HK-2 (cell line): ENCODE measurements at regions not wholly inside any gene's neighbourhood (a gene's known extent, or its start where the extent isn't known, plus 50 kb on each side); places are given as distances from the start of the nearest gene placed in this dataset.
"Not testable (repeated sequence)": the region's sequence is repeated elsewhere in the genome, so short reads cannot be mapped to it uniquely, and the experiment has no call there.

Experiments used
- DNase-seq: peaks from one replicate; pipeline ENCODE4 v3.0.0-alpha.2; 2018; ENCODE audit not compliant: unreplicated experiment

DNA sequence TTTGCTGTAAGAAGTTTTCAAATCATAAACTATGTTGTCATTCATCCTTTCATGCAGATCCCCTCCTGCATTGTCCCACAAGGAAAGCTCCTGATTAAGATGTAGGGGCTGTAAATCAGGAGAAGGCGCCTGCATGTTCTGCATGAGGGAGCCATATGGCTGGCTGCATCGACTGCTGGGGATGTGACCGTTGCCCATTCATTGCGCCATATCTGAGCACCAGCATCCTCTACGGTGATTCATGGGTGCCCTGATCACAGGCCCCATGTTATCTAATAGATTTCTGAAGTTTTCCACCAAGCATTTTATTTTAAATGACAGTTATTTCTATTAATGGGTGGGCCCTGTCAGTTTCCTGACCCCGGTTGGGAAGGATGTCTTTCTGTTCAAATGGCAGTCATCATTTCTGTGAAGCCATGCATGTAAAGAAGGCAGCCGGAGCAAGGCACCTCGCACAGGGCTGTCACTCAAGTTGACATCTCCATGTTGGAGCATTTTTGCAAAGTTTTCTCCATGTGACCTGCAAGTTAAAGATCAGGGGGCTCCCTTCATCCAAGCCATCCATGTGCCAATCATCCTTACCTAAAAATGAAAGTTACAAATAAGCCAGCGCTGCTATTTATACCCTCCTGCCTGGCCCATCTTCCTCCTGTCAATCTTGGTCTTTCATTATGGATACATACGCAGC lies 128.8 kb downstream of the TEX36 start:
- DNase-seq, result no peak

DNA sequence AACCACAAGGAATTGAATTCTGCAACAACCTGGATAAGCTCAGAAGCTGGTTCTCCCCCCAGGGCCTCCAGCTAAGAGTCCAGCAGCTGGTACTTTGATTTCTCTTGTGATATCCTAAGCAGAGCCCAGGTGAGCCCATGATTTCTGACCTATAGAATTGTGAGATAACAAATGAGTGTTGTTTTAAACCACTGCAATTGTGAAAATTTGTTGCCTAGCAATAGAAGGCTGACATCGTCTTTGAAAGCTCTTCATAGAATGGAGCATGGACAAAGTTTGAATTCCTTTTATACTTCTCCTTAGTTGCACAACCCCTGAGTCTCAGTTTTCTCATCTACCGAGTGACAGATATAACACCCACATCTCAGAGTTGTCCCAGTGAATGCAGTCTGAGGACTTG lies 129.9 kb downstream of the TEX36 start:
- DNase-seq, result no peak

DNA sequence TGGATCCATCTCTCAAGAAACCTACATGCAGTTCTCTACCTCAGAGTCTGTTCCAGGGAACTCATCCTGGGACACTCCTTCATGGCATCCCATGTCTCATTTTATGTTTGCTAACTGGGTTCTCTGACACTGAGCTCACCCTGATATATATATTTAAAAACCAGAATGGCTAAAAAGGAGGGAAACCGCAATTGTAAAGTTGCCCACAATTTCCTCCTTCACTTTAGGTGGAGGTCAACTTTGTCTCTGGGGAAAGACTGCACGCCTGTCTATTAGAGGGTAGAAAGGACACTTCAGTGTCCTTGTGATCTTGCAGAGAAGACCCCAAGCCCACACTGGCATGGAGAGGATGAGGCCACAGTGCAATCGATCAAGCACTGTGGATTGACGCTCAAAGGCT lies 131.7 kb downstream of the TEX36 start:
- DNase-seq, result no peak

DNA sequence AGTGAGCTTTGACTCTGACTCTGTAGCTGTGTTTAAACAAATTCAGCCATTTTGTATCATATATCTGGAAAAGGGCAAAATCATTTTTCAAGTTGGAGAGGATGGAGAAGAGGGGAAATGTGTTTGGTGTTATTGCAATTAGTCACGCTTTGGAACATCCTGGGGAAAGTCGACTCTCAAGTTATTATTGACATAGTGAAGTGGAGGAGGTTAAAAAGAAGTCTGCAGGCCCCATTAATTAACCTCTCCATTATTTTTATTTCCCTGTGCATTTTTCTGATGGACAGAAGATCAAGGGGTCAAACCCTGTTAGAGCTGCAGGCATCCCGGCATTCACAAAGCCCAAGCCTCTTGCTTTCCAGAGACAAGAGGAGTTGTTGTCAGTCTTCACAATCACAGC lies 132.6 kb downstream of the TEX36 start:
- no peak for DNase-seq

DNA sequence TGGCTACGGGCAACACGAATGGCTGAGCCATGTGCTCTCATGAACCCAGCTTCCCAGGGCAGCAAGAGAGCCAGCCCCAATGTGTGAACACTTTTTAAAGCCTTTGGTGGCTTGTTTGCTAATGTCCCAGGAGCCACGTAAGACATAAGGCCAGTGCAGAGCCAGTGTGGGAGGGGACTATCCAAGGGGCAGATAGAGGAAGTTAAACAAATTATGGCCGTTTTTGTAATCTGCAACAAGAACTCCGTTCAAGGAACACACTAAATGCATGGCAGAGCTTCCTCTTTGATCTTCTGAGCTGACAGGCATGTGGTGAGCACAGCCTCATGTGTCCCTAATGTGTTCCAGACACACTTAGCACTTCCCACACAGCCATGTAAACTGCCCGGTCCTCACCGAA lies 133.3 kb downstream of the TEX36 start:
- DNase-seq, result no peak

DNA sequence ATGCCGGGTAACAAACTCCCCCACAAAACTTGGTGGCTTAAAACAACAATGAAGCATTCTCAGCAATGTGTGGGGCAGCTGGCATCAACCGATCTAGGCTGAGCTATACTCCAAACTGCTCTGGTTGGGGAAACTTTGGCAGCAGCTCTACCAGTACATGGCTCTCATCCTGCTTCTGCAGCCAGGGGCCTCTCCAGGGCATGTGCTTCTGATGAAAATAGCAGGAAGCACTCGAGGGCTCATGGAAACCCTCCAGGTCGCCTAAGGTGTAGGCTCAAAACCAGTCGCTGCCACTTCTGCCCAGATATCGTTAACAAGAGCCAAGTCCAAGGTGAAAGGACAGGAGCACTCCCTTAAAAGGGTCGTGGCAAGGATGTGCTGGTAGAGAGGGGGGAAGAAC lies 134.1 kb downstream of the TEX36 start:
- DNase-seq, result no peak

DNA sequence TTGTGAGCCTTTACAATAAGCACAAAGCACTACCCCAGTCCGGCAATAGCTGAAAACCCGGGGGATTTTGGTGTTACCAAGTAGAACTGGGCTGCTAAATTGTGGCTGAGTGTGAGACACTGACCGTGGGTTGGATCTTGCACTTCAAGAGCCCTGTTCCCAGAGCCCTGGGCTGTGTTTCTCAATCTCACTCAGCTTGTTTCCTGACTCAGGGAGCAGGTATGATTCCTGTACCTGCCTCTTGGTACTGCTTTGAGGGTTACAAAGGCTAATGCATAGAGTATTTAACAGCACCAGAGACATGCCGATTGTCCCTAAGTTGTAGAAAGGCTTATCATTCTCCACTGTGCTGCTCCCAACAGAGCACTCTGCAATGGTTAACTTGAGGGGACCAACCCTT lies 134.6 kb downstream of the TEX36 start:
- DNase-seq, result no peak

DNA sequence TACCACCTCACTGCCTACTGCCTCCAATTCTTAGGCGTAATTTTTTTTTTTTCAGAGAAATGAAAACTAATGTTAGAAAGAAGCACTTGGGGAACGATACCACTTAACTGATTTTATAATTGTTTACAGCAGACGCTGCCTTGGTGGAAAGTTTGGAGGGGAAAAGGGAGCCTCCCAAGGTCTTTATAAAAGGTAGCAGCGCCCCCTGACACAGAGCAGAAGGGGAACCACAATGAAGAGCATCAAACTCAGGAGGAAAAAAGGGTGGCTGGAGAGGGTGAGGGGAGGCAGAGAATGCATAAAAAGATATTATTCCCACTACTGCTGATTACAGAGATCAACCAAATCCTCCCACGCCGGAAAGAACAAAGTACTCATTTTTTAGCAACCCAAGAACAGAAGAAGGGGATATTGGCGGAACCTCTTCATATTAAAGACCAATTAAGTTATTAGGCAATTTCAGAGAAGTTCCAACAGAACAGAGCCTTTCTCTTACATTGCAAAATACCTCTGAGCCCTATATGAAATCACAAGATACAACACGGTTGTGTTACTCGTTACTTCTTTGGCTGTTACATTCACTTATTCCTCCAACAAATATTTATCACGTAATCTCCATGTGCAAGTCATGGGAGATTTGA lies 135.8 kb downstream of the TEX36 start:
- no peak for DNase-seq

DNA sequence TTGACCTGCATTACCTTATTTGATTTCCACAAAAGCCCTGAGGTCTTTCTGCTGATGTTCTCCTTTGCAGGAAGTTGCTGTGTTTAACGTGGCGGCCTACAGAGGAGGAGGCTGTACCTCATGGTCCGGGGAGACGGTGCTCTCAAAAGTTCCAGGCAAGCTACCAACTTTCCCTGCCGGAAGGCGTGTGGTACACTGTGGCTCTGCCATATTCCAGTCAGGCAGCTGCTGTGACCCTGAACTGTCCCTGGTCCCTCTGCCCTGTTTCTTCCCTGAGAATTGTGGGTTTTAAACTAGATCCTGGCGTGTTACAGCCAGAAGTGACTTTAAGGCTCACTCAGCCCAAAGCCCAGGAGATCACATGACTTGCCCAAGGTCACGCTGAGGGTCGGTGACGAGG lies 139.2 kb downstream of the TEX36 start:
- no peak for DNase-seq

DNA sequence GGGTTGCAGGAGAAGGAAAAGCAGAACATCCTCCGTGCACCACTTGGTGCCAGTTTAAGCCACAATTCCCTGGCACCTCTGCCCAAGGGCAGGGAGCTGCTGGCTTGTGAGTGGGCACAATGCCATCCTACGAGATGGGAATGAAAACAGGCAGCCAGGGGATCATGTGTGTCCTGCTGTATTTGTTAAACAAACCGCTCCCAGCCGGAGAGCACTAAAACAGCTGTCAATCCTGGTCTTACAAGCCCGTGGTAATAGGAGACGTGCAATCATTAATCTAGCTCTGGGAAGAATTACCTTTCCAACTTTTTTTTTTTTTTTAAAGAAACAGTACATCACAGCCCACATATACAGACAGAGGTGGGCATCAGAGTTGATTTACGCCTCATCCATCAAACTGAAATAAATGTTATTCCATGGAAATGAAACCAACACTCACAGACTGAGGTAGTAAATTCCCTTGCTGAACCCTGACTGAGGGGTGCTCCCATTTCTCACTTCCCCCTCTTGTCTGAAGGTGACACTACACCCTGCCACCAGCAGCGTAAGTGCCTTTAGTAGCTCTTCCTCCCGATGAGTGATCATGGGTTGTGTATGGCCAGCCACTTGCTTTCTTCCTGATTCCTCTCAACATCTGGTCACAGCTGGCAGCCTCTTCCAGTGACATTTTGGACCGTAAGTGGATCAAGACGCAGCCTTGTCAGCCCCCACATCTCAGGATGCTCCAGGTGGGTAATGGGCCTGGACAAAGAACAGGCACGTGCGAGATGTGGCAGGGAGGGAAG lies 143.8 kb downstream of the TEX36 start:
- DNase-seq, result no peak

DNA sequence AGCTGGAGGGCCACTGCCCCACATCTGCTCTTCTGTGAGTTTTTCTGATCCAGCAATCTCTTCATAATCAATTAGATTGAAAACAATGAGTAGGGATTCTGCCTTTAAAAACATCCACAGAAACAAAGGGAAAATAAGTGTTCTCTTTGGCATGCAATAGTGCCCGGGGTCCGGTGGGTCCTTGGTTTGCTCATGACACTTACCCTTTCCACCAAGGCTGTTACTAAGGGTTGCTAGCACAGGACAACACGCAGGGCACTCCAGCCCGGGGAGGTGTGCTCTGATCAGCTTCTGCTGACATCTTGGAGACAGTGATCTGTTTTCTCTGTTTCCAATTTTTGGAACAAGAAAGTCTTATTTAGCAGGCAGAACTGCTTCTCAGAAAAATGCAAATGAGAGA lies 146.7 kb downstream of the TEX36 start:
- no peak for DNase-seq

DNA sequence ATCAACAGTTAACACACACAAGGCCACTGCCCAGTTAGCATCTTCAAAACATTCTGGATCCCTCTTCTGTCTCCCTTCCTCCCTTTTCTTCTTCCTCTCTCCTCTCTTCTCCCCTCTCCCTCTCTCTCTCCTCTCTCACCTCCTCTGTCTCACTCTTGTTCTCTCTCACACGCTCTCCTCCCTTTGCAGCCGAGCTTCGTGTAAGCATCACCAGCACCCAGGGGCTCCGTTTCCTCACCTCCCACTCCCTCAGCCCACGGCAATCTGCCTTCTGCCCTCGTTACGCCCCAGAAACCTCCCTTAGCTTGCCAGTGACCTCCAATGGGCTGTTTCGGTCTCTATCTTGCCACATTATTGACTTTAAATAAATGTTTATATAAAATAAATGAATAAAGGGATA lies 147.4 kb downstream of the TEX36 start:
- DNase-seq, result no peak

DNA sequence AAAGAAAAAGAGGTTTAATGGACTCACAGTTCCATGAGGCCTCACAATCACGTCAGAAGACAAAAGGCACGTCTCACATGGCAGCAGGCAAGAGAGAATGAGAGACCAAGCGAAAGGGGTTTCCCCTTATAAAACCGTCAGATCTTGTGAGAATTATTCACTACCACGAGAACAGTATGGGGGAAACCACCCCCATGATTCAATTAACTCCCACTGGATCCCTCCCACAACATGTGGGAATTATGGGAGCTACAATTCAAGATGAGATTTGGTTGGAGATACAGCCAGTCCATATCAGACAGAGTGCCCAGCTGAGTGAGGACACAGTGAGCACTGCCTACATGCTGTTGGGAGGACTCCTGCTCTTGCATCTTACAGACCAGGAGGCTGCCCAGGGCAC lies 148.4 kb downstream of the TEX36 start:
- no peak for DNase-seq

DNA sequence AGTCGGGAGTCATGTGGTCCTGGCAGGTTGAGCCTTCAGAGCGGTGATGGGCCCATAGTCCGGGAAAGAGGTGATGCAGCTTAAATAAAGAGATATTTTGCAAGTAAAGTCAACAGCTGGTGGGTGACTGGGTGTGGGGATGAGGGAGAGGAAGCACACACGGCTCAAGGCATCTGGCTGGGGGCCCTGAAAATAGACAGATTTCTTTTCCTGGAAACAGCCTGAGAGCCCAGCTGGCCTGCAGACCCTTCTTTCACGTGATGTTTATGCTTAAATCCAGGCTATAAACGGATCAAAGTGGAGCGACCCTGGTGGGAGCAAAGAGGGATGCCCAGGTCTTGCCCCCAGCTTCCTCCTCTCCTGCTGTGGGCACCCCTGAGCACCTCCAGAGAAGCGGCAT lies 149.1 kb downstream of the TEX36 start:
- DNase-seq, result no peak

DNA sequence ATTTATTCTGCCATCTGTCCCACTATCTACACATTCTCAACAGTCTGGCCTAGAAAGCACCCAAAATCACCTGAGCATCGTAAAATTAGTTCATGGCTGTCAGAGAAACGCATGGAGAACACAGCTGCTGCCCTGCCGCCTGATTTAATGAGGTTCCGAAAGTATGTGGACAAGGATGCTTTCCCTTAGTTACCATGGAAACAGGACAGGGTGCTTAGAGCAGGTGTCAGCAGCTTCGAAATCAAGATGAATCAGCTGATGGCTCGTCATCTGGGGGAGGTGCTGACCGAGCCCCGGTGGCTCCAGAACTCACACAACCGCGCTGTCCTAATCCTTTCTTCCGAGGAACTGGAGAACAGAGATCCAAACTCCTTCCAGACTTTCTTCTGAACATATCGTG lies 151.5 kb downstream of the TEX36 start:
- no peak for DNase-seq

DNA sequence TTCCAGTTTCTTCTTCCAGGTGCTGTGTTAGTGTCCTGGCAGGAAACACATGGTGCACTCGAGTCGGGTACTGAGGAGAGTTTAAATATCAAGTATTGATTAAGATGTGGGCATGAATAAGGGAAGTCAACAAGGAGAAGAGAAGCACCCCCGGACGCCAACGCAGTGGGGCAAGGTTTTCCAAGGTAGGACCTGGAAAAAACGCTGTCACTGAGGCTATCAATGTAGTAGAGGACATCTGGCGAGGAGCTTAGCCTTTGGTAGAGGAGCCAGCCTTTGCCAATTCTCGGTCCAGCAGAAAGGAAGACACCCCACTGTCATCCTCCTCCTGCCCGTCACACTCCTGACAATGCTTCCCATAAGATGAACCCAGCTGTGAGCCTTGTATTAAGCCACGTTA lies 159.6 kb downstream of the TEX36 start:
- no peak for DNase-seq

DNA sequence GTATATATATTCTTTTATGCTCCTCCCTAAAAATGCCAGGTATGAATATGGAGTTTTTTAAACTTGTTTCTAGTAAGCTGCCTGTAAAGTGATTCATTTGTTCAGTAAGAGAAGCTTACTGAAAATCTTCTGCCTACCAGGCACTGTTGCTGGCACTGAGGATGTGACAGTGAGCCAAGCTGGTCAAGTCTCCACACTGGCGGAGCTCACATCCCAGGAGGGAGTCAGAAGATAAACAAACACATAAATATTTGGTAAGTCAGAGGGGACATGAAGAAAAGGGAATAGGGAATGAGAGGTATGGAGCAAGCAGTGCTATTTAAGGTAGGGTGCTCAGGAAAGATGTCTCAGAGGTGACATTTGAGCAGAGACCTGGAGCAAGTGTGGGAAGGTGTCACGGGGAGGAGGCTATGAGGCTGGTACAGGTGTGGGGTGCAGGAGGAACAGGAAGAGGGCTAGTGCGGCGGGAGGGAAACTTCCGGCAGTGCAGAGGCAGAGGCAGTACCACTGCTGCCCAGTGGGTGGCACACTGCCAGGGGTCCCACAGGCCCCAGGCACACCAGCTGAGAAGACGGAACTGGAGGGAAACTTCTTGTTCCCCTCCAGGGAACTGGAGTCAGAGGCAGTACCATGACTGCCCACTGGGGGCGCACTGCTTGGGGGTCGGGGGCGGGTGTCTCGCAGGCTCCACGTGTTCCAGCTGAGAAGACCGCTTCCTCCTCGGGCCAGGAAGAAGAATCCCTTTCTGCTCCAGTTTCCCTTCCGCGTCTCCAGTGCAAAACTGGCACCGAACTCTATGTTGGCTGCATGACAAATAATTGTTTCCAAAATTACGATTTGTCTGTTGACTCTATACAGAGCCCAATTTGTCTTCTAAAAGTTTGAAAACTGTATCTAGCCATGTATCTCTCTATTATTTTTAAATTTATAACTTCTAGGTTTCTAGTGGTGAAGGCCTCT lies 161.0 kb downstream of the TEX36 start:
- peak; percentile 39 for DNase-seq

DNA sequence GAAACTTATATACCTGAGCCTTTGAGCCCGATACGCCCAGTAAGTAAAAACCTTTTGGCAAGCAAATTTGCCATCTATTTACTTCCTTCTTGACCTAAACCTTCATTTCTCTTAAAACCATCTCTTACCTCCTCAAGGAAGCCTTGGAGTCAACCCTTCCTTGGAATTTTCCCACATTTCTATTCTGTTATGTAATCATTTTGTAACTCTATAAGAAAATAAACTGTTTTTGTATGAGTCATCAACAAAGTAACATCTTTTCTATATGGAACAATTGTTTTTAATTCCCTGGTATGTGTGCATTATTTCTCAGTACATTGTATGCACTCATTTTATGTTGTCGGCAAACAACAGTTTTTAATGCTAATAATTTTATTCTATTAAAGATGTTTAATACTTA lies 162.0 kb downstream of the TEX36 start:
- DNase-seq, result no peak

DNA sequence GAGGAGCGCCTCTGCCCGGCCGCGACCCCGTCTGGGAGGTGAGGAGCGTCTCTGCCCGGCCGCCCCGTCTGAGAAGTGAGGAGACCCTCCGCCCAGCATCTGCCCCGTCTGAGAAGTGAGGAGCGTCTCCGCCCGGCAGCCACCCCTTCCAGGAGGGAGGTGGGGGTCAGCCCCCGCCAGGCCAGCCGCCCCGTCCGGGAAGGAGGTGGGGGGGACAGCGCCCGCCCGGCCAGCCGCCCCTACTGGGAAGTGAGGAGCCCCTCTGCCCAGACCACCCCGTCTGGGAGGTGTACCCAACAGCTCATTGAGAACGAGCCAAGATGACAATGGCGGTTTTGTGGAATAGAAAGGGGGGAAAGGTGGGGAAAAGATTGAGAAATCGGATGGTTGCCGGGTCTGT lies 164.6 kb downstream of the TEX36 start:
- not testable (repeated sequence) for DNase-seq

DNA sequence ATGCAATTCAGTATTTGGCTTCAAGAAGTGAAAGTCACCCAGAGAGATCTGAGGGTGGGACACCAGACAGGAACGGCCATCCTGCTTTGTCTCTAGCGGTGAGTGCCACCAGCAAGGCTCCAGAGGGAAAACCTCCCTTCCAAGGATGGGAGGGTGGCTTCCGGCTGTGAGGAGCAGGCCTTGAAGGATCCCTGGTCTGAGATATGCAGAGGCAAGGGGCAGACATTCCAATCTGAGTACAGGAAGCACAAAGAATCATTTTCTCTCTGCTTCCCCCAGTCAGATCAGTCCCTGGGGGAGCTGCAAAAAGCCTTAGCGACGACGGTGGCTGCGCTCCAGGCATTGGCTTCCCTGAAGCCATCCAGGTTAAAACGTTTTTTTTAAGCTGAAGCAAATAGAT lies 167.4 kb downstream of the TEX36 start:
- no peak for DNase-seq

DNA sequence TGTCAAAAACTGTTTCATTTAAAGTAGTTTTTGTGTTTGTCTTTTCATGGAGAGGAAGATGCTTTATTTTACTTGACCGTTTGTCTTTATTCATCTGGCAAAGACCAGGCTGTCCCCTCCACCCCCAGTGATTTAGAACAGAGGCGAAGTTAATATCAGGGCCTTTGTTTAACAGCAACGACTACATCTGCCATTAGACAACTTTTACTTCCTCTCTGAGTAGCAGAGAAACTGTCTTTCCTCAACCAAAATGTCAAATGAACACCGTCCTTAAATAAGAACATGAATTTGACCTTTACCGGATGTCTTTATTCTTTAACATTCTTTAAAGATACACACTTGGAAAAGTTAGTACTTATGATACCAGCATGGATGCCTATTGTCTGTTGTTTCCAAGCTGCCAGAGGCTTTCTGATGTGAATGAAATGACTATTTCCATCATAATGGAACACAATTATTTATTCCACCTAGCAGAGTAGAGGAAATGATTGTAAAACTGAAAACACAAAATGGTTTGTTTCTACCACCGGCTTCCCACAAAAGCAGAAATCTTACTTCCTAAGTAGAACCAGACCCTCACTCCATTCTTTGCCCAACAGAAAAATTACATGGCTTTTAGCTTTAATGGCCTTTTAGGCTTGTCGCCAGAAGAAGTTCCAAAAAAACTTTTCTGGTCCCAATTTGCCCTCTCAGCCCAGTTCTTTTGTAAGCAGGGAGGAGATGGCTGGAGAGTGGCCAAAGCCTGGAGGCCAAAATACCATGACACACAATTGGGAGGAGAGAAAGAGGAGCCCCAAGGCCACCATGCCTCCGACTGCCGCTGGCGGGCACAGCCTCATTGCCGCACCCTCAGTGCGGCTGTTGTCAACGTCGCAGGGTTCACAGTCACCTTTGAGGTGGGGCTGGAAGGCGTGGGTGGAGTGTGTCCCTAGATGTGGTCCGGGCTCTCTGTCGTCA lies 168.5 kb downstream of the TEX36 start:
- no peak for DNase-seq
